ENCODE measurements at regions not wholly inside any gene's neighbourhood (a gene's known extent, or its start where the extent isn't known, plus 50 kb on each side); places are given as distances from the start of the nearest gene placed in this dataset.
"Not testable (repeated sequence)": the region's sequence is repeated elsewhere in the genome, so short reads cannot be mapped to it uniquely, and the experiment has no call there.

DNA sequence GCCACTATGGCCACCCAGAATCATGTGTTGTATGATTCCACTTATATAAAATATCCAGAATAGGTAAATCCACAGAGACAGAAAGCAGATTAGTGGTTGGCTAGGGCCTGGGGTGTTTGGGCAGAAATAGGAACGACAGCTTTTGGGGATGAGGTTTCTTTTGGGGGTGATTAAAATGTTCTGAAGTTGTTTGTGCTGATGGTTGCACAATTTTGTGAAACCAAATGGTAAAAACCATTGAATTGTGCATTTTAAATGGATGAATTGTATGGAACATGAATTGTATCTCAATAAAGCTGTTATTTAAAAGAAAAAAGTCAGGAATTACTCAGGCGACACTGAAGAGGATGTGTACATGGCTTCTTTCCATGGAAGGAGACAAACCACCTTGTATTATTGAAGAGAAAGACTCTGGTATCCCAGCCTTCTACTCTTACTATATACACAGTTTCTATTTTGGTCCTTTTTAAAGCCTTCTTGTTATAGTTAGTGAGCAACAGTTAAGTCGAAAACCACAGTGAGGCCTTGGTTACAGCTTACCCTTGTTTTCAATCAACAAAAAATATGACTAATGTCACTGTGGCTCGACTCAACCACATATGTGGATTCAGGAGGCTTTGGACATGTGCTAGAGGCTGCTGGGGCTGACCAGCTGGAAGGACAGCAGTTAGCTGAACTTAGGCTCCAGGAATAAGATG is 57.1 kb upstream of the KMT2E start:
- WGBS (ENCODE audit: insufficient coverage): 0% methylated on average over 1 of the region's 4 CpGs
- Mint-ChIP-seq H3K4me1 (peaks cover 63% of the 10 kb centered on the region), H3K9me3 (no peaks in the 10 kb centered on the region), H3K27me3 (ENCODE audit: low read depth in 3 of 3) (peaks cover 0 to 2% (median 0%) of the 10 kb centered on the region in 3 donors), H3K4me3 (no peak overlapping the region), H3K27ac (peak overlapping the region; percentile 81 to 98 (median 93)), H3K36me3 (peaks cover 14 to 17% of the 10 kb centered on the region in 2 donors)
- peak overlapping the region; percentile 25 for H3K9ac ChIP-seq (ENCODE audit: insufficient read depth, low read length, poor library complexity, severe bottlenecking)
- no peaks in the 10 kb centered on the region for H3K27me3 ChIP-seq (ENCODE audit: control insufficient read depth in 2 of 2, insufficient read depth in 2 of 2, low read length in 2 of 2)
- no peaks in the 10 kb centered on the region for H4K20me1 ChIP-seq (ENCODE audit: insufficient read depth, low read length)
- no peak for TF ChIP-seq CTCF (IDR thresholded peaks at IDR 0.05)
- H3K79me2 ChIP-seq (ENCODE audit: insufficient read depth, low read length): no peaks in the 10 kb centered on the region
- peaks cover 42 to 71% of the 10 kb centered on the region in 2 donors for H3K4me1 ChIP-seq (ENCODE audit: control insufficient read depth in 1 of 2, insufficient read depth in 2 of 2, low read length in 2 of 2)
- no peaks in the 10 kb centered on the region for H3K9me3 ChIP-seq (replicated peaks in 1 of 2; ENCODE audit: control insufficient read depth in 1 of 2, insufficient read depth in 1 of 2, low read length in 2 of 2)
- no peak overlapping the region for H3K4me2 ChIP-seq (replicated peaks; ENCODE audit: extremely low read depth, low read length, poor library complexity, severe bottlenecking)
- no peaks in the 10 kb centered on the region for H3K36me3 ChIP-seq (replicated peaks in 1 of 2; ENCODE audit: control insufficient read depth in 1 of 2, insufficient read depth in 2 of 2, low read length in 2 of 2)
- DNase-seq: peak; percentile 74 to 90 (median 89)
- no peak overlapping the region for H3K4me3 ChIP-seq (replicated peaks in 1 of 3; ENCODE audit: low read depth in 2 of 3, low read length in 3 of 3)
- intact Hi-C loops (cut with micrococcal nuclease): loop anchor here in 1 of 2 donors (1.0 kb wide), 1 partner anchor 12 kb away; no protein-coding TSS in a partner anchor
- H2AFZ ChIP-seq (ENCODE audit: insufficient read depth, low read depth, low read length, poor library complexity, severe bottlenecking): peak overlapping the region; percentile 11
- peak overlapping the region in 1 of 2 donors; percentile 85 for H3K27ac ChIP-seq (ENCODE audit: low read depth in 1 of 2, low read length in 2 of 2)

- Mint-ChIP-seq H3K4me1 (peaks cover 69% of the 10 kb centered on the region), H3K4me3 (no peak overlapping the region), H3K27ac (peak overlapping the region in 6 of 7 donors; percentile 81 to 98 (median 90)), H3K27me3 (ENCODE audit: low read depth in 3 of 3) (peaks cover 0 to 5% (median 0%) of the 10 kb centered on the region in 3 donors), H3K36me3 (peaks cover 17 to 19% of the 10 kb centered on the region in 2 donors), H3K9me3 (no peaks in the 10 kb centered on the region)
- no peak overlapping the region for H3K4me2 ChIP-seq (replicated peaks; ENCODE audit: extremely low read depth, low read length, poor library complexity, severe bottlenecking)
- DNase-seq: no peak
- no peaks in the 10 kb centered on the region for H3K36me3 ChIP-seq (replicated peaks in 1 of 2; ENCODE audit: control insufficient read depth in 1 of 2, insufficient read depth in 2 of 2, low read length in 2 of 2)
- peaks cover 3% of the 10 kb centered on the region for H3K79me2 ChIP-seq (ENCODE audit: insufficient read depth, low read length)
- intact Hi-C loops (cut with micrococcal nuclease): no loop called here
- peaks cover 51 to 77% of the 10 kb centered on the region in 2 donors for H3K4me1 ChIP-seq (ENCODE audit: control insufficient read depth in 1 of 2, insufficient read depth in 2 of 2, low read length in 2 of 2)
- peak overlapping the region in 1 of 2 donors; percentile 33 for H3K27ac ChIP-seq (ENCODE audit: low read depth in 1 of 2, low read length in 2 of 2)
- H2AFZ ChIP-seq (ENCODE audit: insufficient read depth, low read depth, low read length, poor library complexity, severe bottlenecking): no peak overlapping the region
- no peaks in the 10 kb centered on the region for H3K9me3 ChIP-seq (replicated peaks in 1 of 2; ENCODE audit: control insufficient read depth in 1 of 2, insufficient read depth in 1 of 2, low read length in 2 of 2)
- H3K4me3 ChIP-seq (replicated peaks in 1 of 3; ENCODE audit: low read depth in 2 of 3, low read length in 3 of 3): no peak overlapping the region
- H3K27me3 ChIP-seq (ENCODE audit: control insufficient read depth in 2 of 2, insufficient read depth in 2 of 2, low read length in 2 of 2): no peaks in the 10 kb centered on the region
- no peak for TF ChIP-seq CTCF (IDR thresholded peaks at IDR 0.05)
- H3K9ac ChIP-seq (ENCODE audit: insufficient read depth, low read length, poor library complexity, severe bottlenecking): no peak overlapping the region
- no peaks in the 10 kb centered on the region for H4K20me1 ChIP-seq (ENCODE audit: insufficient read depth, low read length)
- 100% methylated on average over 1 of the region's 3 CpGs for WGBS (ENCODE audit: insufficient coverage)
Observed at GRCh38 chr7:104958371-104958865, 55.6 kb upstream of the KMT2E start.

DNA sequence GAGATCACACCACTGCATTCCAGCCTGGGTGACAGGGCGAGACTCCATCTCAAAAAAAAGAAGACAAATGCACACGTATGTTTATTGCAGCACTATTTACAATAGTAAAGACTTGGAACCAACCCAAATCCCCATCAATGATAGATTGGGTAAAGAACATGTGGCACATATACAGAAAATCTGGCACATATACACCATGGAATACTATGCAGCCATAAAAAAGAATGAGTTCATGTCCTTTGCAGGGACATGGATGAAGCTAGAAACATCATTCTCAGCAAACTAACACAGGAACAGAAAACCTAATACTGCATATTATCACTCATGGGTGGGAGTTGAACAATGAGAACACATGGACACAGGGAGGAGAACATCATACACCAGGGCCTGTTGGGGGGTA is 54.5 kb upstream of the KMT2E start:
- peaks cover 77% of the 10 kb centered on the region for H3K4me1 Mint-ChIP-seq
- intact Hi-C loops (cut with micrococcal nuclease): not testable (repeated sequence)
- peaks cover 58 to 86% of the 10 kb centered on the region in 2 donors for H3K4me1 ChIP-seq (ENCODE audit: control insufficient read depth in 1 of 2, insufficient read depth in 2 of 2, low read length in 2 of 2)

More for the DNA sequence above, 54.5 kb upstream of the KMT2E start:
- H3K9me3 ChIP-seq (replicated peaks in 1 of 2; ENCODE audit: control insufficient read depth in 1 of 2, insufficient read depth in 1 of 2, low read length in 2 of 2); H3K27me3 ChIP-seq (ENCODE audit: control insufficient read depth in 2 of 2, insufficient read depth in 2 of 2, low read length in 2 of 2); H3K9ac ChIP-seq (ENCODE audit: insufficient read depth, low read length, poor library complexity, severe bottlenecking); H3K4me3 ChIP-seq (replicated peaks in 1 of 3; ENCODE audit: low read depth in 2 of 3, low read length in 3 of 3); H2AFZ ChIP-seq (ENCODE audit: insufficient read depth, low read depth, low read length, poor library complexity, severe bottlenecking); H3K79me2 ChIP-seq (ENCODE audit: insufficient read depth, low read length); H3K9me3 Mint-ChIP-seq; H3K36me3 ChIP-seq (replicated peaks in 1 of 2; ENCODE audit: control insufficient read depth in 1 of 2, insufficient read depth in 2 of 2, low read length in 2 of 2); H3K4me2 ChIP-seq (replicated peaks; ENCODE audit: extremely low read depth, low read length, poor library complexity, severe bottlenecking); H3K4me3 Mint-ChIP-seq; DNase-seq; H4K20me1 ChIP-seq (ENCODE audit: insufficient read depth, low read length); H3K27me3 Mint-ChIP-seq (ENCODE audit: low read depth in 3 of 3): not testable (repeated sequence)
- peak overlapping the region in 1 of 2 donors; percentile 42 for H3K27ac ChIP-seq (ENCODE audit: low read depth in 1 of 2, low read length in 2 of 2)
- H3K27ac Mint-ChIP-seq: peak overlapping the region; percentile 76 to 93 (median 86)
- WGBS (ENCODE audit: insufficient coverage): no CpG with 5 or more reads among the region's 2 CpGs
- H3K36me3 Mint-ChIP-seq: peaks cover 17% of the 10 kb centered on the region in 2 donors
